Astrocyte (in vitro differentiated cells and primary cell): ENCODE measurements at regions not wholly inside any gene's neighbourhood (a gene's known extent, or its start where the extent isn't known, plus 50 kb on each side); places are given as distances from the start of the nearest gene placed in this dataset.

Source experiments
- EZH2 ChIP-seq: IDR thresholded peaks from 2 replicates; pipeline ENCODE4 v1.6.1; 2012; ENCODE audit warnings: mild to moderate bottlenecking, low read length, inconsistent platforms; ENCODE audit not compliant: insufficient read depth
- TF ChIP-seq, protein P1 (sequence below): IDR thresholded peaks from 2 replicates; pipeline ENCODE4 v1.5.1; 2011; ENCODE audit warnings: low read depth, mild to moderate bottlenecking, inconsistent platforms, low read length, moderate library complexity; ENCODE audit not compliant: insufficient read depth

DNA sequence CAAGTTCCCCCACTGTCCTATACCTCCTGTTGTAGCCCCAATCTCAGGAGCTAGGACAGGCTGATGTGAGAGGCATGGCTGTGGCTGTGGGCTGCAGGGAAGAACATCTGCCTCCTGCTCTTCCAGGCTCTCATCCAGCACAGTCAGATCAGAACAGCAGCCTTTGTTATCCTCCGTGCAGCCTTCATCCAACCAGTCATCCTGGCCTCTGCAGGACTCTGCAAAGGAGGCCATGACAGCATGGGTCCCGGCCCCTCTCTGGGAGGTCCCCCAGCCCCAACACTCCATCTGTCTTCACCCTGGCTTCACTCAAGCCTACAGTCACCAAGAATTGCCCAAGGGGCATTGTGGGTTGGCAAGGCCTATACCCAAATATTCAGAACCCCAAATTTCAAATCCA, 223.2 kb upstream of the COPS8 start:
- TF ChIP-seq, protein P1, sequence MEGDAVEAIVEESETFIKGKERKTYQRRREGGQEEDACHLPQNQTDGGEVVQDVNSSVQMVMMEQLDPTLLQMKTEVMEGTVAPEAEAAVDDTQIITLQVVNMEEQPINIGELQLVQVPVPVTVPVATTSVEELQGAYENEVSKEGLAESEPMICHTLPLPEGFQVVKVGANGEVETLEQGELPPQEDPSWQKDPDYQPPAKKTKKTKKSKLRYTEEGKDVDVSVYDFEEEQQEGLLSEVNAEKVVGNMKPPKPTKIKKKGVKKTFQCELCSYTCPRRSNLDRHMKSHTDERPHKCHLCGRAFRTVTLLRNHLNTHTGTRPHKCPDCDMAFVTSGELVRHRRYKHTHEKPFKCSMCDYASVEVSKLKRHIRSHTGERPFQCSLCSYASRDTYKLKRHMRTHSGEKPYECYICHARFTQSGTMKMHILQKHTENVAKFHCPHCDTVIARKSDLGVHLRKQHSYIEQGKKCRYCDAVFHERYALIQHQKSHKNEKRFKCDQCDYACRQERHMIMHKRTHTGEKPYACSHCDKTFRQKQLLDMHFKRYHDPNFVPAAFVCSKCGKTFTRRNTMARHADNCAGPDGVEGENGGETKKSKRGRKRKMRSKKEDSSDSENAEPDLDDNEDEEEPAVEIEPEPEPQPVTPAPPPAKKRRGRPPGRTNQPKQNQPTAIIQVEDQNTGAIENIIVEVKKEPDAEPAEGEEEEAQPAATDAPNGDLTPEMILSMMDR: no peak
- TF ChIP-seq EZH2: no peak
